GM19324 (cell line): ENCODE measurements at regions not wholly inside any gene's neighbourhood (a gene's known extent, or its start where the extent isn't known, plus 50 kb on each side); places are given as distances from the start of the nearest gene placed in this dataset.
"Not testable (repeated sequence)": the region's sequence is repeated elsewhere in the genome, so short reads cannot be mapped to it uniquely, and the experiment has no call there.

ENCODE experiments used
- ATAC-seq: cut with Tn5 transposase; IDR thresholded peaks from one replicate; pipeline ENCODE4 v1.9.1; 2021; ENCODE audit warnings: mild to moderate bottlenecking, moderate library complexity; ENCODE audit not compliant: unreplicated experiment, low FRiP score

DNA sequence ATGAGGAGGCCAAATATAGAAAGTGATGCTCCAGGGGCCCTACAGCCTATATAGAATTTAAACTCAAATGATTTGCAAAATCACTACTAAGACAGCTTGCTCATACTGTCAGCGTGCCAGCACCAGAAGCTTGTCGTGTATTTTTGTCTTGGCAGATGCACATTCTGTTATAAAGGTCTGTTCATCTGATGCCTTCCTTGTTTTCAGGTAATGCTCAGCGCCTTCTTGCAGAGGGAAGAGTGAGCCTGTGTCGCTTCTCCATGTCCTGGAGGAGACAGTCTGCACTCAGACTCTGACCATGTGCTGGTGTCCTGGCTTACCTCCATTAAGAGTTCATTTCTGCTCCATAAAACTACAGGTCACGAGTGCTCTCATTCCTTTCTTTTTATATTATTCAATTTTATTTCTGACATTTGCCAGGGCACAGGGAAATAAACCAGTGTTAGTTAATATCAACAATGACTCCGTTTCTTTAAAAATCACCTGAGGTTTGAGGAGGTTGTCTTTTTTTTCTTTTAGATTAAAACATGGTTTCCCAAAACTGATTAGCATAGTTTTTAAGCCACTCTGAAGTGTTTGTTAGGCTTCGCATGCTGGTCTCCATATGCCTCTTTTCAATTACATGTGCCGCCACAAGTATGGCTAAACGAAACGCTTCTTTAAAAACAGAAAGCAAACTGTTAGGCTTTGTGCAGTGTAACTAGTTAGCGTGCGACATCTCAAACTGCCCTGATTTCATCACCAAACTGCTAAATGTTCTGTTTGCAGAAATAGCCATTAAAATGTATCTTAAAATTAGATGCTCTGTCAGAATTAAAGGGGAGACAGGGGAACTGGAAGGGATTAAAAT lies 215.2 kb upstream of the GK2 start:
- ATAC-seq = no peak

DNA sequence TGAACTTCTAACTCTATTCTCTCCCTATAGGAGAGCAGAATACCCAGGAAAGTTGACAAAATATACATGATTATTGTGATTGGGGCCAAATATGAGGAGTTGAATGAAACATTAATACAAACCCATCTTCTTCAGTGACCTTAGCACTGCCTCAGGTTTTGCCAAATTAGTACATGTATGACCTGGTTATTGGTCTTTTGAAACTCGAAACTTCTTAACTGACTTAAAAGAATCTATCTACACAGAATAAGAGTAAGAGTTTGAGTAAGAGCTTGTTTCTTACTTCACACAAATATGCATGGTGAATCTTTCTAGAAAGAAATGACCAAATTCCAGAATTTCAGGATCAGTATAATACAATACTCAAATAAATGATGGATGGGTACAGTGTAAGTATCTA lies 213.0 kb upstream of the GK2 start:
- ATAC-seq = no peak

DNA sequence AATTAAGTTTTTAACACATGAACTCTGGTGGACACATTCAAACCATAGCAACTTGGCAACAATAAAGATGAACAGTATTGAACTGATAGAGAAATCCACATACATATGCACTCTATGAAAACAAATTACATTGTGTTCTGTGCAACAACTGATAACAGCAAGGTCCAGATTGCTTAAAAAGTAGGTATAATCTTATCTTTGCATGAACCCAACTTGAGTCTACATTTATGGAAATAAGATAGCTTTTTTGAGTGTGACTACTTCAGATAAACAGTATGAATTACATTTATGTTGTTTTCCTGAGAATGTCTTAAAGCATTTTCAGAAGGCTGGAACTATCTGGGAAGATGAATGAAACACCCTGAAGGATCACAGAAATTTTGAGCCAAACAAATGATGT lies 212.6 kb upstream of the GK2 start:
- ATAC-seq = no peak

DNA sequence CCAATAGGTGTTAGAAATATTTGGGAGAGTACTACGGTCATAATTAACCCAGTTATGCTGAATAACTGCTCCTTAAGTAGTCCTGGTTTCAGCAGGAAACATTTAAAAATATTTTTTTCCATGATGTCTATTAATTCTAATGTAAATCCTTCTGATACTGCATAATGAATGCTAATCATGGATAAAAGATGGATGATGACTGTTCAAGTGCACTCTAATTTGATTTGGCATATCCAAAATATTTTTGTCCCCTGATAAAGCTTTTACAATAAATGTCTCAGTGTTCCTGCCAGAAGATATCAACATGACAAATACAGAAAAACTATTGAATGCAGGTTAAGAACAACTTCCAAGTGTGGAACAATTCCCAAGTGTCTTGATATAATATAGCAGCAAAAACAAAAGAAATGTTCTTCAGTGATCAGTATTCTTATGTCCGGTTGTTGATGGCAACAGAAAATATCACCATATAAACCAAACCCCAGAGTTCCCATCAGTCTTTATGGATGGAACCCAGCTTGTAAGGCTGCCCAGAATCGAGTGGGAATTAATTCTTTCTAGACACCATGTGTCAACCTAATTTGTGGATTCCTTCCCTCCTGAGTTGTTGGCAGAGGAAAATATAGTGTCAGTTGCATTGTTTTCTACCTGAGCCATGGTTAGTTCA lies 205.4 kb upstream of the GK2 start:
- ATAC-seq = no peak

DNA sequence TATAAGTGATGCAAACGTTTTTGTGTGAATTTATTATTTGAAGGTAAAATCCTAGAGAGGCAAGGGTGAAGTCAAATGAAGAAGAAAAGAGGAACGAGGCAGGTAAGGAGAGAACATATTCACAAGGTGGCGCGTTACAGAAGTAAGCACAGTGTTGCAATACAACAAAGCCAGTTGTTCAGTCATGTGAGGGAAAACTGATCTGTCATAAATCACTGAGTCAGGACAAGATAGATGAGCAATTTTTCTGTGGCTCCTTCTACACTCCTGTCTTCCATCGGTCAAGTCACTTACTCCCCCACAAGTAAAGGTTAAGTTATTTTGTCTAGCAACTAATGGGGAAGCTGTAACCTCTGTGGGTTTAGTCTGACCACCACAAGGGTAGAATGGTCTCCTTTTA lies 203.0 kb upstream of the GK2 start:
- no peak for ATAC-seq

DNA sequence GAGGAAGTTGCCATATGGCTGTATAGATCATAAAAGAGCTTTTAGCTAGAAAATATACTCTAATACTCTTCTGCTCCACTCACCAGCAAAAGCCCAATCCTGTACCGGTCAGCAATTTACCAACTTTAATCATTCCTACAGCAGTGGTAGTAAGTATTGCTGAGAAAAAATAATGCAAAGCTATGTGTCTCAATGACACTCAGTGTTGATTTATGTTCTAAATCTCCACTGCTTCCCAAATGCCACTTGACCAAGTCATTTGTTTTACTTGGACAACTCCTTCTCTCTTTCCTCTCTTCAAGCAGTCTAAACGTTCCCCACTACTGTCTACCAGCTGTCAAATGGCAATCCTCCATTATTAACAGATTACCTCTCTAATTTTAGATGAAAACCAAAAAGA lies 201.8 kb upstream of the GK2 start:
- ATAC-seq = no peak

DNA sequence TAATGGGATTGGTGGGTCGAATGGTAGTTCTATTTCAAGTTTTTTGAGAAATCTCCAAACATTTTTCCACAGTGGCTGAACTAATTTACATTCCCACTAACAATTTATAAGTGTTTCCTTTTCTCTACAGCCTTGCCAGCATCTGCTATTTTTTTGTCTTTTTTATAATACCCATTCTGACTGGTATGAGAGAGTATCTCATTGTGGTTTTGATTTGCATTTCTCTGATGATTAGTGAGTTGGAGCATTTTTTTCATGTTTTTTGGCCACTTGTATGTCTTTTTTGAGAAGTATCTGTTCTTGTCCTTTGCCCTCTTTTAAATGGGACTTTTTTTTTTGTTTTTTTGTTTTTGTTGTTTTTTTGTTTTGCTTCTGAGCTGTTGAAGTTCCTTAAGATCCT lies 200.0 kb upstream of the GK2 start:
- peak; percentile 71 for ATAC-seq

DNA sequence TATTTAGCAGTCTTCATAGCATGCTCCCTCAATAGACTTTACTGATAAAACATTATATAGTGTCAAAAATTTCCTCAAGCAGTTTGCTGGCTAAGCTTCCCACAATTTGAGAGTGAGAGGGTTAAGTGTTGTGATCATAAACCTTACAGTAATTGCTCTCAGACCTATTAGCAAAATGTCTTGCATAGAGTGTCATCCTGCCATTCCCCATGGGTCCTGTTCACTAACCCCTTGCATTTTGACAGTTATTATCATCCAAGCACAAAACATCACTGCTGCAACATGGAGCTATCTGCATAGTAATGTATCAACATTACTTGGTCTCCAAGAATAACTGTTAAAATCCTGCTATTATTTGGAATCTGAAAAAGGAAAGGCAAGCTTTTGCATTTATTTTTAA lies 196.1 kb upstream of the GK2 start:
- ATAC-seq = no peak

DNA sequence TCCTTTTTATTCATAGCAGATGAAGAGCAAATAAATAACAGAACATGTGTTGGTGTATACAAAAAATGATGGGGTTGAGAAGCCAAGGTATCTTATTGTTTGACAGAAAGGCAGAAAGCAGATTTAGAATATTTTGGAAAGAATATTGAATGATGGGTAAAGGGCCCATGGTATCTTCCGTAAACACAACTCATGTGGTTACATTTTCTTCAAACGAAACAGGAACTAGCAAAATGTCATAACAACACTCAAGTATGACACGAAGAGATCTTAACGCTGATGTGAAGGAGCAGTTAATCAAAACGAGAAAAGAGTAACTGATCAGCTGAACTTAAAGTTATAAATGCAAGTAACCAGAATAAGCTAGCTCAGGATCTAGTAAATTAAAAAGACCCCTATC lies 195.7 kb upstream of the GK2 start:
- peak; percentile 50 for ATAC-seq

DNA sequence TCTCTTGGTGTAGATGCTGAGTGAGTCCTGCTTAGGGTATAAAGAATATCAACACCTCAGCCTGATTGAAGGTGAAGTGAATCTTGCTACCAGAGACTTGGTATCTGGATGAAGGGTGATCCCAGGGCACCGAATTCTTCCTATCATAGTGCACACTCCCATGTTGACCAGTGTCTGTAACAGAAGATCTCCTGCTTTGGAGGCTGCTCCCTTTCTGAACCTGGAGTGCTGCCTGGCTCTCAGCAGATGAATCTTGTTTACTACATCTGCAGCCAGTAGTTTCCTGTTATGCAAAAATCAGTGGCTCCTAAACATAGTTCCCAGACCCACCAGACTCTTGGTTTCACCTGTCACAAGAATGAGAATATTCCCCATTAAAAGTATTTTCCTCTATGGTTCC lies 191.7 kb upstream of the GK2 start:
- ATAC-seq = peak; percentile 51

DNA sequence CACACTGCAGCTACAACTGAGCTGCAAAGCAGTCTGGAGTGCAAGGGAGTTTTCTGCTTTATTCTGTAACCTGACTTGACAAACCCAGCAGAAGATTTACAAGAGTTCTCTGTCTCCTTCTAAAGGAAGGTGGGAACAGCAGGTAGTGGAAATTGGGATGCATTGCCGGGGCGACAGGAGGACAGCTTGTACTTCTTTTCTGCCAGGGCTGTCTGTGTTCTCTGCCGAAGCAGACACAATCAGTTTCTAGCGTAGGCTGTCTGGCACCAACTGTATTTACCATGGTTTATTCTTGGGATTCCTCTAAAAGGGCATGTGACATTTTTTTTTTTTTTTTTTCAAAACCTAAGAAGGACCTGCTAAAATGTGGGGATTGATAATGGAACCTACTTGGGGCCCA lies 190.8 kb upstream of the GK2 start:
- no peak for ATAC-seq

DNA sequence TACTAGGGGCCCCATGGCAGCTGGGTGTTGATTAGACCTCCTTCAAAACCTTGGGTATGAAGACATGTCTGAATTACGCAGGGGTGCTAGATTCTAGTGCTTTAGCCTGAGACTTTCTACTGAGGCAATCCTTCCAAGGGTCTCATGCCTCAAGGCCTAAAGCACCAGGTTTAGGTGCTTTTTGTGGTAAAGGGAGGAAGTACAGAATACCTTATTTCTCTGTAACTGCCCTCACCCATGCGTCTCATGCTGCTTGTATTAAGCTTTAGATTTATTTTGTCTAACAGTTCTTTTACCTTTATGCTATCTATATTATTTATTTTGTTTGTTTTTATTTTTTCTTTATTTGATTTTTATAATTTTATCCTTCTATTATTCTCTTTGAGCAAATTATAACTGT lies 190.2 kb upstream of the GK2 start:
- no peak for ATAC-seq

DNA sequence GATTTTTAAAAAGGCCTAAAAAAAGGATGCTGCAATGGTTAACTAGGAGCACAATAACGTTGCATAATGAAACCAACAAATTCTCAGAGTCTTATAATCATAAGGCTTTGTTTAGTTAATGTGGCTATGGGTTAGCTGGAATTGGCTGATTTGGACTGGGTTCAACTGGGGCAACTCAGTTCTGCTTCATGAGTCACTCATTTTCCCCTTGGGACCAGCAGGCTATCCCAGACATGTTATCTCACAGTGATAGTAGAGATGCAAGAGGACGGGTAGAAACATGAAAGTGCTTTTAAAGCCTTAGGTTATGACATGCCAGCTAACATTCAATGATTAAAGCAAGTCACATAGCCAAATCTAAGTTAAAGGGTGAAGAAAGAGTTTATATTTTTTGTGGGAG lies 189.2 kb upstream of the GK2 start:
- ATAC-seq = no peak

DNA sequence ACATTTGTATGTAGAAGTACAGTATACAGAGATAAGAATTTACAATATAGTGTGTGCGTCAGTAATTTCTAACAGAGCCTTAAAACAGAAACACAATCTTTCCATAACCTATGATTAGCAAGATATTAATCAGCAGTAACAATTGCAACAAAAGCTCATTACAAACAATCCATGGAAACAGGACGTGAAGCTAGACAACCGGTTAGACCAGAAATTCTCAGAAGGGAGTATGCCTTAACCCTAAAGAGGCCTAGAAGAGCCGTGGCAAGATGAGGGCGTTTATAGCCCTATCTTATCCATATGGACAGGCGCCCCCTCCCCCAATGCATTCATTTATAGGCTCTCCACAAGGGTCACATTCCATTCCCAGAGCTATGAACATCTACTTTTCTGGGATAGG lies 184.2 kb upstream of the GK2 start:
- not testable (repeated sequence) for ATAC-seq

DNA sequence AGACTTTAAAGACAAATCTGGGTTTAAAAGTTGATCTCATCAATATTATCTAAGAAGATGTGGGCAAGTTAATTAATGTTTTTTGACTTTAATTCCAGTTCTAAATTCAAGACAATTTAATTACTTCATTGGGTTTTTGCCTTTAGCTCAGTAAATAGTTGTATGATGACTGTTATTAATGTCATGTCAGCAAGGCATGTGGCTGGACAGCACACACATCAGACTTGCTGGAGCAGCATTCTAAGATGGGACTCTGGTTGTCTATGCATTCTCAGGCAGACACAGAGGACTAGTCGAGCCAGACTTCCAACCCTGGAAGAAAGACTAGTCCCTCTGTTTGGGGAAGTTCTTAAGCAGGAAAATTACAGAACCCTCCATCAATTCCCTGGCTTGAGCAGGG lies 180.7 kb upstream of the GK2 start:
- ATAC-seq = no peak

DNA sequence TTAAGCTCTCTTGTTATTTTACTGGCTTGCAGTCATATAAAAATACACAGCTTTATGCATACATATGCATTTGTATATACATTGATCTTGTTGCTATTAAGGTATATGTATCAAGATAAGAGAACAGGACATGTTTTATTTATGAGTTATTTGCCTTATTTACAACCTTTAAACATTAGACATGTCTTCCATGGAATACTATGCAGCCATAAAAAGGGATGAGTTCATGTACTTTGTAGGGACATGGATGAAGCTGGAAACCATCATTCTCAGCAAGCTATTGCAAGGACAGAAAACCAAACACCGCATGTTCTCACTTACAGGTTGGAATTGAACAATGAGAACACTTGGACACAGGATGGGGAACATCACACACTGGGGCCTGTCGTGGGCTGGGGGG lies 179.2 kb upstream of the GK2 start:
- not testable (repeated sequence) for ATAC-seq

DNA sequence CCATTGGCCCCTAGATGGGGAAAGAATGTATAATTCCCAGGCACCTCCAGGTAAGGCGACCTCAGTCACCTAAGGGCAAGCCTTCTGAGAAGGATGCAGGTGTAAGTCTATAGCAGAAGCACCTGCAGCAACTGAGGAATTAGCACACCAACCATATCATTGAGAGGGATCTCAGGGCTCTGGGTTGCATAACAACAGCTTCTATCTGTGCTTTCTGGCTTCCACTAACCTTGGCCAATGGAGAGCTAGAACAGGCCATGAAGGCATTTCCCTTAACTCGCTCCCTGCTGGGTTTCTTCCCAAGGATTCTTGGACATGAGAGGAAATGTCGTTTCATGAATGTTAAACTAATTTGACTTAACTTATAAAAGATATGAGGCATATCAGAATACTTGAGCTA lies 177.8 kb upstream of the GK2 start:
- no peak for ATAC-seq

DNA sequence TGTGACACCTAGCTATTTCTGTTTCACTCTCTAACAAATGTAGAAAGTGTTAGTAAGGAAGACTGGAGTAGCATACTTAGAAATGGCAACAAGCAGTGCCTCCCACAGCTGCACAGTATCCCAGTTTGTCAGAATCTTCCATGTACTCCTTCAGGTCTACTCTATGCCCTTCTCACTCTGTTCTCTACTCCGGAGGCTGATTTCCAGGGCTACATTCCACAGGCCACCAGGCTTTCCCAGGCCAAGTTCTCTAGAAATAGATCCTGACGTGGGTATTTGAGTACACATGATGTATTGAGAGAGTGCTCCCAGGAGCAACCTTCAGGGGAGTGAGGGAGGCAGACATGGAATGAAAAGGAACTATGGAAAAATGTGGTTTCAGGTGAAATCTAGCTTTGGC lies 177.3 kb upstream of the GK2 start:
- ATAC-seq = no peak

DNA sequence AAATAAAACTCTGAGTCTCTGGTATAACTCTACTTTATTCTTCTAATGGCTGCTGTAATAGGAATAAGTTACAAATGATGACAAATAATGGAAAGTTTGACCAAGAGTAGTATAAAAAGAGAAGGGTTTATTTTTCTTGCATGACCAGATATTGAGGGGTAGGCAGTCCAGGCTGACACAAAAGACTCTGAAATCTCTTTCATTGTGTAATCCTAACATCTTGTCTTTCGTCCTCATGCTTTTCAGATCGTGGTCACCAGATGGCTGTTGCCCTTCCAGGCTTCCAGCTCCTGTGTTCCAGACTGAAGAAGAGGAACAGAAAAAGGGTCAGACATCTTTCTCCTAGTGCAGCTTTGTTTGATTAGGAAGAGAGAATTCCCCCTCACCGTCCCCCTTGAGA lies 176.9 kb upstream of the GK2 start:
- ATAC-seq = no peak

DNA sequence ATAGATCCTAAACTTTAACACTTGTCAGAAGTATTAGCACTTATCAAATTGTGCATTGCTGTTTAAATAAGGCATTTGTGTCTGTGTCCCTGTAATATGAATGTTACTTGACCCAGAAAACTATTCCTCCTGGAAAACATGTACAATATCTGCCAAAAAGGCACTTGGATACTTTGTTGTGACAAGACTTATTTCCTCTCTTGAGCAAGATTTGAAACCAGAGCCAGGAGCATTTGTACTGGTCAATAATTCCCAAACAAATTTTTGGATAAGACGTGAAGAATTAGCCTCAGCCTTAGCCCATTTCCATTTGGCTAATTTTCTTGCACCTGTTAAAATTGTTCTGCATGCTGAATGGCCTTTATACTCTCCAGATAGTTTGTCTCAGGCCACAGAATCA lies 176.3 kb upstream of the GK2 start:
- ATAC-seq = no peak

DNA sequence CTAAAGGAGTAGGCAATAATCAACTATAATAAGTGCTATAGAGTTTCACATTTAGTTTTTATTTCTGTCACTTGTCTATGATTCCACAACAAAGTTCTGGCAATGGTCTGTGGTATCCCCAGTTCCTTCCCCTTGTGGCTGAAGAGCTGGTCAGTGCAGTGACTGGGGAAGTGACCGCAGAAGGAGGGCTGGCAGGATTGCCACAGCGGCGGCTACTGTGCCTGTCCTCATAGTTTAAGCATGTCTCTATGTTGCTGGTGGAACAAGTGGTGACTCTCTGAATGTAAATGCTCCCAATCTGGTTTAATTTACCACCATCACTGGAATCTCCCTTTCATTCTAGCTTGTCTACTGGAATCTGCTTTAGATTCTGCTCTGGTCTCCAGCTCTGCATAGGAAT lies 170.6 kb upstream of the GK2 start:
- ATAC-seq = no peak

DNA sequence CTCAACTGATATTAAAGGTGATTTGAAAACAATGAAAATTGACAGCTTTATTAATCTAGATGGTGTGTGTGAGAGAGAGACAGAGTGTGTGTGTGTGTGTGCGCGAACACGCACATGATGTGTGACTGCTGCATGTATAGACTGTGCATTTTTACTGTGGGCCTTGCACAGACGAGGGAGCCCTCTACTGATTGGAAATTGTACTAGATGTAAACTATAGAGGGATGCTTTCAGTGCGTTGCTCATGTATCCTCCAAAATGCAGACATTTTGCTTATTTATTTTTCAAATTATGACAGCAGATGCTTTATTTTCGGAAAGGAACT lies 168.4 kb upstream of the GK2 start:
- peak; percentile 62 for ATAC-seq
